ENCODE measurements at regions not wholly inside any gene's neighbourhood (a gene's known extent, or its start where the extent isn't known, plus 50 kb on each side); places are given as distances from the start of the nearest gene placed in this dataset.
"Not testable (repeated sequence)": the region's sequence is repeated elsewhere in the genome, so short reads cannot be mapped to it uniquely, and the experiment has no call there.

DNA sequence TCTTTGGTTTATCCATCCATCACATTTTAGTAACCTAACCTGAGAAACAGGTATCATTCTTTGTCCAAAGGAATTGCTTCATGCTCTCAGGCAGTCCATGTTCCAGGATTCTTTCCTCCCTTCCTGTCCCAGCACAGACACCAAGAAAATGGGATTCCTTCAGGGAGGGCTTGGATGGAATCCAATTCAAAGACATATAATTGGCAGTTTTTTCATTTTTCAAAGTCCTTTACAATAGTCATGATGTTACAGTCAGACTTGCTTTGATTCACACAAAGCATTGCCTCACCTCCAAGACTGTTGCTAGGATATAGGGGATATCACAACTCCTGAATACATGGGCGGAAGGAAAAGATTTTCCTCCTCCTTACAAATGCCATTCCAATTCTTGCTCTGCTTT, 241.4 kb upstream of the ACVR2A start:
- TF ChIP-seq, protein P1, sequence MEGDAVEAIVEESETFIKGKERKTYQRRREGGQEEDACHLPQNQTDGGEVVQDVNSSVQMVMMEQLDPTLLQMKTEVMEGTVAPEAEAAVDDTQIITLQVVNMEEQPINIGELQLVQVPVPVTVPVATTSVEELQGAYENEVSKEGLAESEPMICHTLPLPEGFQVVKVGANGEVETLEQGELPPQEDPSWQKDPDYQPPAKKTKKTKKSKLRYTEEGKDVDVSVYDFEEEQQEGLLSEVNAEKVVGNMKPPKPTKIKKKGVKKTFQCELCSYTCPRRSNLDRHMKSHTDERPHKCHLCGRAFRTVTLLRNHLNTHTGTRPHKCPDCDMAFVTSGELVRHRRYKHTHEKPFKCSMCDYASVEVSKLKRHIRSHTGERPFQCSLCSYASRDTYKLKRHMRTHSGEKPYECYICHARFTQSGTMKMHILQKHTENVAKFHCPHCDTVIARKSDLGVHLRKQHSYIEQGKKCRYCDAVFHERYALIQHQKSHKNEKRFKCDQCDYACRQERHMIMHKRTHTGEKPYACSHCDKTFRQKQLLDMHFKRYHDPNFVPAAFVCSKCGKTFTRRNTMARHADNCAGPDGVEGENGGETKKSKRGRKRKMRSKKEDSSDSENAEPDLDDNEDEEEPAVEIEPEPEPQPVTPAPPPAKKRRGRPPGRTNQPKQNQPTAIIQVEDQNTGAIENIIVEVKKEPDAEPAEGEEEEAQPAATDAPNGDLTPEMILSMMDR (IDR thresholded peaks at IDR 0.05; ENCODE audit: control insufficient read depth, insufficient read depth, low read depth, low read length, missing control alignments), result no peak
- no peak for DNase-seq (ENCODE audit: low read depth)
- no peak overlapping the region for H3K4me3 ChIP-seq (ENCODE audit: control insufficient read depth, low read depth, low read length)

DNA sequence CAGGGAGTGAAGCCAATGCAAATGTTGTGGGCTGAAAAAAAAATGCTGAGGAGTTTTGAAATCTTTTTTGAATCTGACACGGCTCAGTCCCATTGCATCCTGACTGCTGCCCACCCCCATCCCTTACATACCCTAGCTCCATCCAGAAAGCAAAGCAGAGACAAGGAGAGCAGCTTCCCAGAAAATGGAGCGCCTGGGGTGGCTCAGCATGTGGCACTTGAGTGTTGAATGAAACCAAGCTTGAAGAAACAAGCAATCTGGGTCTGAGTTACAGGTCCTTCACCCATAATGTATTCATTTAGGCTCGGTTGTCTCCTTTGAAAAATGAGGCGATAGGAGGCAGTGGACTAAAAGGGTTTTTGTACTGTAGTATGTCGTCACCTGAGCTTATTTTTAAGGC, 244.2 kb upstream of the ACVR2A start:
- TF ChIP-seq, protein P1 (IDR thresholded peaks at IDR 0.05; ENCODE audit: control insufficient read depth, insufficient read depth, low read depth, low read length, missing control alignments), result no peak
- H3K4me3 ChIP-seq (ENCODE audit: control insufficient read depth, low read depth, low read length), result no peak overlapping the region
- DNase-seq (ENCODE audit: low read depth), result no peak

DNA sequence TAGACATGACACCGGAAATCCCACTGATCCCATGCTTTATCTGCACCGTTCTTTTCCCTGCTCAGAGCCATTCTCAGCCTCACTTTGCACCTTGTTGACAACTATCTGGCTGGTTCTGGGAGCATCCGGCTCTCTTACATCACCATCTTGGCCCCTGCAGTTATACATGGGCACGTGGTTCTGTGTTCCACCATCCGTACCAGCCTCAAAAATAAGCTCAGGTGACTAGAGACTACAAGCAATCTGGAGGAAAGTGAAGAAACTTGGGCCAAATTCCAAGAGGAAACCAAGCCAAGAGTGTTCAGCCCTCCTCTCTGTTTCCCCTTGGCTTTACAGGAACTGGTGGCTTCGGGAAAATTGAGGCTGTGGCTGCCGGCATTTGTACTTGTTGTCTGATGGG, 244.6 kb upstream of the ACVR2A start:
- TF ChIP-seq, protein P1 (IDR thresholded peaks at IDR 0.05; ENCODE audit: control insufficient read depth, insufficient read depth, low read depth, low read length, missing control alignments), result no peak
- H3K4me3 ChIP-seq (ENCODE audit: control insufficient read depth, low read depth, low read length), result no peak overlapping the region
- DNase-seq (ENCODE audit: low read depth), result no peak

DNA sequence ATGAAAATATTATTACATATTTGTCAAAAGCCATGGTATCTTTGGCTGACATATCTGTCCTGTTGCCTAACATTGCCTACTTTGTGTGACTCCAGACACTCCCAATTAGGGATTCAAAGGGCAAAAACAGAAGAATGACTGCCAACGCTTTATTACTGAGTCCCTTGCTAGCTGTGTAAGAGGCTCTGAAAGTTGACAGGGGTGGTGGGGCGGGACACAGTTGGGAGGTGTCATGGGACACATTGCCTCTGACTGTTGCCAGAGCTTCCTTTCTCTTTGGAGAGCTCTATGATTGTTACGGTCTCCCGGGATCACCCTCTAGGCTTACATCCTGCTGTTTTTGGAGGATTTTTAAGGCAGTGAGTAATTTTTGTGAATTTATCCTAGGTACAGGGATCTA, 249.6 kb upstream of the ACVR2A start:
- TF ChIP-seq, protein P1 (IDR thresholded peaks at IDR 0.05; ENCODE audit: control insufficient read depth, insufficient read depth, low read depth, low read length, missing control alignments), result no peak
- DNase-seq (ENCODE audit: low read depth), result no peak

DNA sequence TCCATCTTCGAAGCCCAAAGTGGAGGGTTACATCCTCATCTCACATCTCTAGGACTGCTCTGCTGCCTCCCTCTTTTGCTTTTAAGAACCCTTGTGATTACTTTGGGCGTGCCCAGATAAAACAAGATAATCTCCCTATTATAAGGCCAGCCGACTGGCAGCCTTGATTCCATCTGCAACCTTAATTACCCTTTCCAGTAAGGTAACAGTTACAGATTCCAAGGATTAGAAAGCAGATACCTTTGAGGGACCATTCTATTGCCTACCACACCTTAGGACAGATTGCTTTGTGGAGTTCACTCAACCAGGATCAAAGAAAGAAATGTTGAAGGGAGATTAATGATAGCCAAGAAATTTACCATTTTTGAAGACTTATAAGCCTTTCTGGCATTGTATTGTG, 250.8 kb upstream of the ACVR2A start:
- DNase-seq (ENCODE audit: low read depth), result no peak
- H3K4me3 ChIP-seq (ENCODE audit: control insufficient read depth, low read depth, low read length), result no peak overlapping the region
- TF ChIP-seq, protein P1 (IDR thresholded peaks at IDR 0.05; ENCODE audit: control insufficient read depth, insufficient read depth, low read depth, low read length, missing control alignments), result no peak

More for the DNA sequence above, 249.6 kb upstream of the ACVR2A start:
- no peak overlapping the region for H3K4me3 ChIP-seq (ENCODE audit: control insufficient read depth, low read depth, low read length)

DNA sequence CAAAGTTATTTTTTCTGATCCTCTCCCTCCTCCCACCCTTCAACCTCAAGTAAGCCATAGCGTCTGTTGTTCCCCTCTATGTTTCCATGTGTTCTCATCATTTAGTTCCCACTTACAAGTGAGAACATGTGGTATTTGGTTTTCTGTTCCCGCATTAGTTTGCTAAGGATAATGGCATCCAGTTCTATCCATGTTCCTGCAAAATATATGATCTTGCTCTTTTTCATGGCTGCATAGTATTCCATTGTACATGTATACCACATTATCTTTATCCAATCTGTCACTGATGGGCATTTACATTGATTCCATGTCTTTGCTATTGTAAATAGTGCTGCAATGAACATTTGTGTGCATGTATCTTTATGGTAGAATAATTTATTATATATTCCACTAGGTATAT, 252.0 kb upstream of the ACVR2A start:
- DNase-seq (ENCODE audit: low read depth); H3K4me3 ChIP-seq (ENCODE audit: control insufficient read depth, low read depth, low read length): not testable (repeated sequence)

DNA sequence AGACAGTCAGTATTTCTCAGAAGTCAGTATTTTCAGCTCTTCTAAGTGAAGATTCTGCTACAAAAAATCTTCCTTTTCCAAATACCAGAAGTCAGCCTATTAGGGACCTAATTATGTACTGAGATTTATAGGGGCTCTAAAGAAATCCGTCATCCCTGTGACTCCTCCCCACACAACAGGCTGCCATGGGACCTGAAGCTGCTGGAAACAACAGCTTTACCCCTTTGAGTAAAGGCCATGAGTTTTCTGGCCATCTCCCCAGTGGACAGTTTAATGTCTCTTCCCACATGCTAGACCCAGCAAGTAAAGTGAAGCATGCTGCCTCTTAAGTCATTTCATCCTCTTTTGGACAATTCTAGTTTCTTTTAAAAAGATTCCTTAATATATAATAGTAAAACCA, 255.7 kb upstream of the ACVR2A start:
- DNase-seq (ENCODE audit: low read depth), result no peak
- TF ChIP-seq, protein P1 (IDR thresholded peaks at IDR 0.05; ENCODE audit: control insufficient read depth, insufficient read depth, low read depth, low read length, missing control alignments), result no peak
- H3K4me3 ChIP-seq (ENCODE audit: control insufficient read depth, low read depth, low read length), result no peak overlapping the region
